ENCODE measurements at regions not wholly inside any gene's neighbourhood (a gene's known extent, or its start where the extent isn't known, plus 50 kb on each side); places are given as distances from the start of the nearest gene placed in this dataset.

GRCh38 chr10:9035355-9035754 lies 980.9 kb downstream of the GATA3 start:
- Histone ChIP-seq H3K27me3 (ENCODE audit: low read depth) (no peaks in the 10 kb centered on the region), H3K36me3 (no peaks in the 10 kb centered on the region), H3K4me1 (no peaks in the 10 kb centered on the region), H3K4me3 (no peak overlapping the region), H3K9me3 (peaks cover 7% of the 10 kb centered on the region), H3K27ac (no peak overlapping the region)
- DNase-seq (no peak), ATAC-seq (no peak)
- TF ChIP-seq CTCF (IDR thresholded peaks at IDR 0.05), result no peak
- intact Hi-C loops (cut with DNase I), result no loop called here

DNA sequence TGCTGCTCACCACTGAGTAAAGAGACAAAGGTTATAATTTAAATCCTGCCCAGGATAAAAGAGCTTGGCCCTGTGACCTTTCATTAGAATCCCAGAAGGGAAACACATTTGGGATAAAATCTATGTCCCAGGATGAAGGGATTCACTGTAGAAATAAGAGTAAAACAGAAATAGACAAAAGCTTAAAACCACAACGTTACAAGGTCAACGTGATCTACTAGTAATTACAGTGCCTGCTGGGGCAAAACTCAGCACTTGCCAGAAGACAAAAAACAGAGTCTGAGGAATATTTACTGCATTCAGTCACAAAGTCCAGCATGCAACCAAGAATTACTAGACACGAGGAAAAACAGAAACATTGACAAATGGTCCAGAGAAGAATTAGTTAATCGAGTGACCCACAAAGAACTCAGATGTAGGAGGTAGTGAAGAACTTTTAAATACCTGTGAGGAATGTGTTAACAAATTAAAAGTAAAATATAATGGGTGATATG lies 982.3 kb downstream of the GATA3 start:
- no peak for ATAC-seq
- Histone ChIP-seq H3K27ac (no peak overlapping the region), H3K36me3 (no peaks in the 10 kb centered on the region), H3K4me1 (no peaks in the 10 kb centered on the region), H3K9me3 (peaks cover 7% of the 10 kb centered on the region), H3K27me3 (ENCODE audit: low read depth) (no peaks in the 10 kb centered on the region), H3K4me3 (no peak overlapping the region)
- DNase-seq, result no peak
- TF ChIP-seq CTCF (IDR thresholded peaks at IDR 0.05), result no peak
- intact Hi-C loops (cut with DNase I), result no loop called here

DNA sequence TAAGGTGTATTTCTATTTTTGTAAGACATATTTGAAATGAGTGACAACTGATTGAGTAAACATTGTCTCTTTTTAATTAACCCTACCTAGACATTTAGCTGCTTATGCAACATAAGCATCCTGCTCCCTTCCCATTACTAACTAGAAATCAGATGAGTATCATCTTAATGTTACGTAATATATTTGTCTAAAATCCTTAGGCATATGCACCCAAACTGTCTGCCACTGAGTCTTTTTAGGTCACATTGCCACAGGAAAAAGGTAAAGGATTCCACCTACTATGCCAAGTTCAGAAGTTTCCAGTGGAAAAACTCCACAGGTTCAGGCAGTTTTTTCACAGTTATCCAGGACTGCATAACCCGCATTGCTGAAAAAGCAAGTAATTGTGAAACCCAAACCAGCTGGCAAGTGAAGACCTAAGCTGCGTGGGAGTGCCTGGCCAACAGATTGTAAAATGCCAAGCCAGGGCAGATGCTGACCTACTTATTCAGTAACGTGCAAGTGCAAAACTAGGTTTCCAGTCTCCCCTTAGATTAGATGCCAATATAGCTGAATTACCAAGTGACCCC lies 983.7 kb downstream of the GATA3 start:
- Histone ChIP-seq H3K4me1 (no peaks in the 10 kb centered on the region), H3K27me3 (ENCODE audit: low read depth) (no peaks in the 10 kb centered on the region), H3K9me3 (peaks cover 7% of the 10 kb centered on the region), H3K27ac (no peak overlapping the region), H3K36me3 (no peaks in the 10 kb centered on the region), H3K4me3 (no peak overlapping the region)
- ATAC-seq, result no peak
- no peak for TF ChIP-seq CTCF (IDR thresholded peaks at IDR 0.05)
- no peak for DNase-seq
- intact Hi-C loops (cut with DNase I), result no loop called here

DNA sequence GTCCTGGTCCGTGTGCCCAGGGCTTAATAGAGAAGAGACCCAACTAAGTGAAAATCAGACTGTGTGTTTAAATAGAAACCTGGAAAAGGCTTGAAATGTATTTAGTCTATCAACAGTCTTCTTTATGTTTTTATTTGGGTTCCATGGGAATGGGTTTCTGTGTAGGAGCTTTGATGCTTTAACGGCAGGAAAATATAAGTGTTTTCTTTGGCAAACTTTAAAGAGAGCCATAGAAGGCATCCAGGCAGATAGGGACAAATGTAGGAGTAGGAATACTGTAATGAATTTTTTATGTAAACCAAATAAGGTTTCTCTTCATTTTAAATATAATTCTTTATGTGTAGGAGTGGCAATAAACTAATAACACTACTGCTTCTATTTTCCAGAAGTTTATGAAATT lies 989.0 kb downstream of the GATA3 start:
- intact Hi-C loops (cut with DNase I), result no loop called here
- no peak overlapping the region for H3K27ac ChIP-seq
- no peak for ATAC-seq
- H3K27me3 ChIP-seq (ENCODE audit: low read depth), result no peaks in the 10 kb centered on the region
- H3K4me1 ChIP-seq, result no peaks in the 10 kb centered on the region
- TF ChIP-seq CTCF (IDR thresholded peaks at IDR 0.05), result no peak
- H3K36me3 ChIP-seq, result no peaks in the 10 kb centered on the region
- no peak for DNase-seq
- no peaks in the 10 kb centered on the region for H3K9me3 ChIP-seq
- H3K4me3 ChIP-seq, result no peak overlapping the region

- ATAC-seq (no peak), DNase-seq (no peak)
- no peaks in the 10 kb centered on the region for H3K36me3 ChIP-seq
- intact Hi-C loops (cut with DNase I), result no loop called here
- no peaks in the 10 kb centered on the region for H3K27me3 ChIP-seq (ENCODE audit: low read depth)
- no peaks in the 10 kb centered on the region for H3K4me1 ChIP-seq
- H3K4me3 ChIP-seq, result no peak overlapping the region
- peaks cover 10% of the 10 kb centered on the region for H3K9me3 ChIP-seq
- H3K27ac ChIP-seq, result no peak overlapping the region
- TF ChIP-seq CTCF (IDR thresholded peaks at IDR 0.05), result no peak
Observed at GRCh38 chr10:9045311-9045710, 990.8 kb downstream of the GATA3 start.
